ENCODE measurements at regions not wholly inside any gene's neighbourhood (a gene's known extent, or its start where the extent isn't known, plus 50 kb on each side); places are given as distances from the start of the nearest gene placed in this dataset.

- Histone ChIP-seq H3K36me3 (replicated peaks in 1 of 2; ENCODE audit: insufficient read depth in 1 of 2, low read depth in 2 of 2) (no peaks in the 10 kb centered on the region), H3K27me3 (no peaks in the 10 kb centered on the region), H3K4me3 (no peak overlapping the region), H3K4me1 (peaks cover 10% of the 10 kb centered on the region), H3K27ac (peak overlapping the region in 1 of 4 donors; percentile 60), H3K9me3 (no peaks in the 10 kb centered on the region)
- WGBS, 2 donors = 83 to 90% methylated on average over 6 of the region's 6 CpGs
- DNase-seq (no peak), ATAC-seq (no peak)
- TF ChIP-seq POLR2A (IDR thresholded peaks at IDR 0.05) = no peak
- intact Hi-C loops (cut with DNase I) = no loop called here
Measured at GRCh38 chr2:64260093-64260803, 116.0 kb upstream of the PELI1 start.

- TF ChIP-seq CTCF (IDR thresholded peaks at IDR 0.05) (no peak), POLR2A (IDR thresholded peaks at IDR 0.05) (peak in 1 of 3 donors; percentile 12)
- Histone ChIP-seq H3K27me3 (no peaks in the 10 kb centered on the region), H3K27ac (peak overlapping the region in 2 of 4 donors; percentile 24 to 60), H3K36me3 (replicated peaks in 1 of 2; ENCODE audit: insufficient read depth in 1 of 2, low read depth in 2 of 2) (no peaks in the 10 kb centered on the region), H3K4me1 (peaks cover 10% of the 10 kb centered on the region), H3K9me3 (no peaks in the 10 kb centered on the region), H3K4me3 (no peak overlapping the region)
- ATAC-seq = peak; percentile 17
- intact Hi-C loops (cut with DNase I) = no loop called here
- peak in 2 of 4 donors; percentile 25 to 73 for DNase-seq
- 55 to 76% methylated on average over 8 to 9 of the region's 9 CpGs for WGBS, 2 donors
Measured at GRCh38 chr2:64260817-64261216, 116.6 kb upstream of the PELI1 start.

GRCh38 chr2:64262071-64262470, 117.9 kb upstream of the PELI1 start:
- WGBS, 2 donors = 33 to 35% methylated on average over 3 of the region's 3 CpGs
- H3K9me3 ChIP-seq = no peaks in the 10 kb centered on the region
- H3K4me1 ChIP-seq = peaks cover 10% of the 10 kb centered on the region
- ATAC-seq (peak; percentile 81), DNase-seq (peak; percentile 35 to 73 (median 49))
- H3K27me3 ChIP-seq = no peaks in the 10 kb centered on the region
- H3K4me3 ChIP-seq = no peak overlapping the region
- intact Hi-C loops (cut with DNase I) = no loop called here
- no peak for TF ChIP-seq POLR2A (IDR thresholded peaks at IDR 0.05)
- TF ChIP-seq CTCF (IDR thresholded peaks at IDR 0.05) = no peak
- peak overlapping the region in 2 of 4 donors; percentile 2 to 51 for H3K27ac ChIP-seq
- H3K36me3 ChIP-seq (replicated peaks in 1 of 2; ENCODE audit: insufficient read depth in 1 of 2, low read depth in 2 of 2) = no peaks in the 10 kb centered on the region

- no peaks in the 10 kb centered on the region for H3K36me3 ChIP-seq (replicated peaks in 1 of 2; ENCODE audit: insufficient read depth in 1 of 2, low read depth in 2 of 2)
- H3K27me3 ChIP-seq = no peaks in the 10 kb centered on the region
- intact Hi-C loops (cut with DNase I) = no loop called here
- H3K4me1 ChIP-seq = peaks cover 10% of the 10 kb centered on the region
- no peak for DNase-seq
- WGBS, 2 donors = 65 to 86% methylated on average over 2 to 3 of the region's 3 CpGs
- H3K27ac ChIP-seq = no peak overlapping the region
- H3K9me3 ChIP-seq = no peaks in the 10 kb centered on the region
- no peak overlapping the region for H3K4me3 ChIP-seq
- no peak for ATAC-seq
- no peak for TF ChIP-seq POLR2A (IDR thresholded peaks at IDR 0.05)
Measured at GRCh38 chr2:64262816-64263215, 118.6 kb upstream of the PELI1 start.

- Histone ChIP-seq H3K4me3 (no peak overlapping the region), H3K4me1 (peaks cover 10% of the 10 kb centered on the region), H3K9me3 (no peaks in the 10 kb centered on the region), H3K27me3 (no peaks in the 10 kb centered on the region), H3K27ac (no peak overlapping the region), H3K36me3 (replicated peaks in 1 of 2; ENCODE audit: insufficient read depth in 1 of 2, low read depth in 2 of 2) (no peaks in the 10 kb centered on the region)
- WGBS, 2 donors = 81 to 85% methylated on average over 6 of the region's 6 CpGs
- TF ChIP-seq POLR2A (IDR thresholded peaks at IDR 0.05) (no peak), CTCF (IDR thresholded peaks at IDR 0.05) (no peak)
- ATAC-seq = no peak
- intact Hi-C loops (cut with DNase I) = no loop called here
- DNase-seq = no peak
Measured at GRCh38 chr2:64263315-64263714, 119.1 kb upstream of the PELI1 start.

- intact Hi-C loops (cut with DNase I) = no loop called here
- no peak for DNase-seq
- Histone ChIP-seq H3K4me3 (no peak overlapping the region), H3K9me3 (no peaks in the 10 kb centered on the region), H3K4me1 (peaks cover 6% of the 10 kb centered on the region), H3K36me3 (replicated peaks in 1 of 2; ENCODE audit: insufficient read depth in 1 of 2, low read depth in 2 of 2) (no peaks in the 10 kb centered on the region), H3K27me3 (no peaks in the 10 kb centered on the region), H3K27ac (no peak overlapping the region)
- WGBS, 2 donors = 58 to 61% methylated on average over 1 of the region's 1 CpG
- ATAC-seq = no peak
- TF ChIP-seq POLR2A (IDR thresholded peaks at IDR 0.05) (no peak), CTCF (IDR thresholded peaks at IDR 0.05) (no peak)
Measured at GRCh38 chr2:64267699-64268098, 123.5 kb upstream of the PELI1 start.
